ENCODE measurements at regions not wholly inside any gene's neighbourhood (a gene's known extent, or its start where the extent isn't known, plus 50 kb on each side); places are given as distances from the start of the nearest gene placed in this dataset.

DNA sequence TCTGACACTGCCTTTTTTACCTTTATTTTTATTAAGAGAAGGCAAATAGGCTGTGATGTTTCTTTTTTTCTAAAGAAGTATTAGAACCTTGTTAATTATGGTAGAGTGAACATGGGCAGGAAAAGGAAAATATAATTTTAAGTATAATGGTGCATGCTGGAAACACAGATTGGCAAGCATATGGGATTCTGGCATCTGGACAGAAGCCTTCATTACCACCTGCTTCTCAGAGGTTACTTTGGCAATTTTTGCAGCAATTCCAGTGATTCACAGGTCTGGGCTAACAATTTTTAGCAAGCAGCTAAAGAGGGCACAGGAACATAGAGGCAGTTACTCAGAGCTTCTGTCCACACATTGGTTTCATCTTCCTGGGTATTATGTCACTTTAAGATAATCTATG, 258.3 kb downstream of the DIPK2A start:
- TF ChIP-seq POU2F2 (IDR thresholded peaks at IDR 0.05; ENCODE audit: low read depth, low read length) (no peak), POLR2AphosphoS5 (IDR thresholded peaks at IDR 0.05; ENCODE audit: low read depth, low read length) (no peak), POLR2A (IDR thresholded peaks at IDR 0.05; ENCODE audit: low read depth, low read length) (no peak), TAF1 (IDR thresholded peaks at IDR 0.05; ENCODE audit: low read depth, low read length) (no peak), SPI1 (IDR thresholded peaks at IDR 0.05; ENCODE audit: low read depth, low read length) (no peak), PAX5 (IDR thresholded peaks at IDR 0.05; ENCODE audit: insufficient read depth, low read length, severe bottlenecking) (no peak)

Data from GM12891 (cell line).